ENCODE measurements at regions not wholly inside any gene's neighbourhood (a gene's known extent, or its start where the extent isn't known, plus 50 kb on each side); places are given as distances from the start of the nearest gene placed in this dataset.

DNA sequence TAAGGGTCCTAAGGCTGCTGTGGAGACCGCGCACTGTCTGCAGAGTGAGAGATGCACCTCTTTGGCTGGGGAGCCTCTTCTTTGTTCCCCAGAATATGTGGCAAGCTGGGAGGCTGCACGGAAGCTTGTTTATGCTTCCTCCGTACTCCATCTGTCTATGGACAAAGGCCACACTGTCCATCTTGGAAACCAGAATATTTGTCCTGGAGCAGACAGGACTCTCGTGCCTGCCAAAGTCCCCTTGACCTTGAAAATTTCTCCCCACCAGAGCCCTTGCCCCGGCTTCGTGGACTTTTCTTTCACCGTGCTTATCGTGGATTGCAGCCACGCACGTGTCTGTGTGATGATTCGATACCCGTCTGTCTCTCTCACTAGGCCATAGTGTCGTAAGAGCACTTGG lies 147.4 kb downstream of the NSG2 start:
- no peak overlapping the region for H3K18ac ChIP-seq (ENCODE audit: extremely low read depth, low read length)
- 95% methylated on average over 14 of the region's 14 CpGs; no CpG with 5 or more reads in 1 of the 2 experiments for WGBS, 2 experiments (ENCODE audit: extremely low coverage in 1 of 2, insufficient coverage in 1 of 2, insufficient read length in 1 of 2, insufficient replicate concordance in 2 of 2, low coverage in 1 of 2, low lambda C conversion rate in 2 of 2, missing lambda C conversion rate in 1 of 2)
- H3K79me2 ChIP-seq (ENCODE audit: control insufficient read depth in 1 of 2, insufficient read depth in 2 of 2, low read length in 2 of 2): no peaks in the 10 kb centered on the region
- no peak overlapping the region for H2BK12ac ChIP-seq (ENCODE audit: low read depth, low read length)
- H2AFZ ChIP-seq (ENCODE audit: low read length): no peak overlapping the region
- TF ChIP-seq, protein P1, sequence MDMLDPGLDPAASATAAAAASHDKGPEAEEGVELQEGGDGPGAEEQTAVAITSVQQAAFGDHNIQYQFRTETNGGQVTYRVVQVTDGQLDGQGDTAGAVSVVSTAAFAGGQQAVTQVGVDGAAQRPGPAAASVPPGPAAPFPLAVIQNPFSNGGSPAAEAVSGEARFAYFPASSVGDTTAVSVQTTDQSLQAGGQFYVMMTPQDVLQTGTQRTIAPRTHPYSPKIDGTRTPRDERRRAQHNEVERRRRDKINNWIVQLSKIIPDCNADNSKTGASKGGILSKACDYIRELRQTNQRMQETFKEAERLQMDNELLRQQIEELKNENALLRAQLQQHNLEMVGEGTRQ (IDR thresholded peaks at IDR 0.05; ENCODE audit: low read length): no peak
- no peak for TF ChIP-seq SRF (IDR thresholded peaks at IDR 0.05; ENCODE audit: low read depth, low read length)
- no peak for TF ChIP-seq CTBP2 (IDR thresholded peaks at IDR 0.05; ENCODE audit: borderline replicate concordance, insufficient read depth, insufficient read length, low read length)
- no peak for TF ChIP-seq CHD1 (IDR thresholded peaks at IDR 0.05; ENCODE audit: low read depth, low read length)
- ChIA-PET CTCF (ENCODE audit: partially characterized antibody) (interaction anchor here (0.9 to 1.2 kb wide), 2 partner anchors 13 to 122 kb away, joined by 3 read pairs; no protein-coding TSS in a partner anchor), POLR2A (ENCODE audit: partially characterized antibody) (no interaction called here)
- H4K5ac ChIP-seq (ENCODE audit: insufficient read length, low read depth, low read length): no peak overlapping the region
- H2BK5ac ChIP-seq (ENCODE audit: low read depth, low read length): no peak overlapping the region
- no peak overlapping the region for H3K56ac ChIP-seq (replicated peaks; ENCODE audit: insufficient read length, low read depth, low read length)
- H2AK5ac ChIP-seq (ENCODE audit: low read depth, low read length): no peak overlapping the region
- no peaks in the 10 kb centered on the region; the same call in 1 of the 2 replicates for H3K23me2 ChIP-seq (ENCODE audit: low read depth, low read length)
- H3K27me3 ChIP-seq (replicated peaks in 1 of 4; ENCODE audit: control insufficient read depth in 3 of 4, extremely low read depth in 1 of 4, insufficient read depth in 3 of 4, low read length in 3 of 4): no peaks in the 10 kb centered on the region
- no peak overlapping the region for H3K27ac ChIP-seq (ENCODE audit: low read depth, low read length)
- no peaks in the 10 kb centered on the region for H4K20me1 ChIP-seq (replicated peaks in 1 of 2; ENCODE audit: control insufficient read depth in 1 of 2, insufficient read depth in 2 of 2, low read length in 2 of 2)
- no peak overlapping the region for H4K8ac ChIP-seq (ENCODE audit: extremely low read depth, insufficient read depth, low read length)
- H2BK20ac ChIP-seq (ENCODE audit: low read length): no peak overlapping the region
- H3K9ac ChIP-seq (replicated peaks in 1 of 4; ENCODE audit: extremely low read depth in 1 of 4, low read depth in 3 of 4, low read length in 3 of 4): no peak overlapping the region
- H3K9me3 ChIP-seq (ENCODE audit: insufficient read depth in 2 of 2, low read depth in 1 of 2, low read length in 1 of 2): no peaks in the 10 kb centered on the region
- peaks cover 0 to 8% (median 3%) of the 10 kb centered on the region in 4 experiments; a peak in 4 of 7 replicates for H3K4me1 ChIP-seq (replicated peaks in 1 of 4; ENCODE audit: control insufficient read depth in 3 of 4, insufficient read depth in 4 of 4, low read length in 3 of 4)
- H3K4ac ChIP-seq (replicated peaks; ENCODE audit: insufficient read length, low read depth, low read length): no peak overlapping the region
- H3K4me2 ChIP-seq (ENCODE audit: insufficient read depth in 1 of 2, low read depth in 2 of 2, low read length in 2 of 2): no peak overlapping the region
- H3K23ac ChIP-seq (ENCODE audit: insufficient read length): no peak overlapping the region
- no peak overlapping the region for H4K91ac ChIP-seq (replicated peaks; ENCODE audit: insufficient read length, low read length)
- no peaks in the 10 kb centered on the region for H3K36me3 ChIP-seq (ENCODE audit: control insufficient read depth in 2 of 4, insufficient read depth in 4 of 4, low read length in 3 of 4)
- H3K14ac ChIP-seq (ENCODE audit: insufficient read length): no peak overlapping the region
- H3K4me3 ChIP-seq (ENCODE audit: extremely low read depth in 1 of 4, insufficient read depth in 2 of 4, low read depth in 3 of 4, low read length in 4 of 4): no peak overlapping the region
- FAIRE-seq: no peak
- DNase-seq (ENCODE audit: low read depth in 1 of 2, low spot score in 2 of 2): no peak
- H3K79me1 ChIP-seq (ENCODE audit: low read depth, low read length): no peaks in the 10 kb centered on the region
- no peak overlapping the region for H2BK15ac ChIP-seq (ENCODE audit: low read length)
- no peak overlapping the region for H2BK120ac ChIP-seq (replicated peaks; ENCODE audit: low read depth, low read length)
